Mesenchymal stem cell (in vitro differentiated cells and primary cell): ENCODE measurements at regions not wholly inside any gene's neighbourhood (a gene's known extent, or its start where the extent isn't known, plus 50 kb on each side); places are given as distances from the start of the nearest gene placed in this dataset.

Source experiments
- DNase-seq: peaks from one replicate; pipeline ENCODE4 v3.0.0-alpha.2; 2013
- H2AFZ ChIP-seq: one replicate; pipeline ENCODE4 v1.6.1; 2013; ENCODE audit warnings: low read depth, mild to moderate bottlenecking, control low read depth, inconsistent platforms, low read length, moderate library complexity
- H2AK5ac ChIP-seq: 2 replicates; pipeline ENCODE4 v1.6.1; 2013; ENCODE audit warnings: low read length, moderate library complexity, mild to moderate bottlenecking, inconsistent platforms; ENCODE audit not compliant: severe bottlenecking
- H2BK120ac ChIP-seq: one replicate; pipeline ENCODE4 v1.6.1; 2013; ENCODE audit warnings: low read depth, mild to moderate bottlenecking, inconsistent platforms, low read length, moderate library complexity
- H2BK12ac ChIP-seq, 2 experiments: one replicate each; pipeline ENCODE4 v1.6.1; 2013; ENCODE audit warnings: inconsistent platforms in 2 of 2, low read length in 2 of 2, mild to moderate bottlenecking in 2 of 2, moderate library complexity in 2 of 2, control low read depth in 1 of 2
- H2BK15ac ChIP-seq: one replicate; pipeline ENCODE4 v1.6.1; 2013; ENCODE audit warnings: mild to moderate bottlenecking, low read depth, inconsistent platforms; ENCODE audit not compliant: poor library complexity, severe bottlenecking
- H2BK5ac ChIP-seq: 2 replicates; pipeline ENCODE4 v1.6.1; 2013; ENCODE audit warnings: low read depth, mild to moderate bottlenecking, low read length, control low read depth, inconsistent platforms; ENCODE audit not compliant: poor library complexity, severe bottlenecking
- H3K14ac ChIP-seq, 2 experiments: one replicate each; pipeline ENCODE4 v1.6.1; 2013; ENCODE audit warnings: inconsistent platforms in 2 of 2, low read length in 2 of 2, control low read depth in 1 of 2, mild to moderate bottlenecking in 1 of 2, moderate library complexity in 1 of 2
- H3K18ac ChIP-seq, 2 experiments: one replicate each; pipeline ENCODE4 v1.6.1; 2013; ENCODE audit warnings: inconsistent platforms in 2 of 2, low read length in 2 of 2, control low read depth in 1 of 2, low read depth in 1 of 2, mild to moderate bottlenecking in 1 of 2
- H3K23ac ChIP-seq, 2 experiments: one replicate each; pipeline ENCODE4 v1.6.1; 2013; ENCODE audit warnings: inconsistent platforms in 2 of 2, low read length in 2 of 2, mild to moderate bottlenecking in 2 of 2, moderate library complexity in 2 of 2, control low read depth in 1 of 2
- H3K27ac ChIP-seq: 2 replicates; pipeline ENCODE4 v1.5.1; 2013; ENCODE audit warnings: mild to moderate bottlenecking, moderate library complexity, low read length, control low read depth, inconsistent platforms; ENCODE audit not compliant: poor library complexity, severe bottlenecking
- H3K27me3 ChIP-seq, 2 experiments: 2 replicates each; pipeline versions ENCODE4 v1.6.1 to v1.7.0; 2013; ENCODE audit warnings: low read length in 2 of 2, mild to moderate bottlenecking in 2 of 2, moderate library complexity in 2 of 2, control low read depth in 1 of 2, inconsistent platforms in 1 of 2; ENCODE audit not compliant: control insufficient read depth in 1 of 2, insufficient read depth in 1 of 2
- H3K36me3 ChIP-seq, 2 experiments: 2 replicates each; pipeline versions ENCODE4 v1.6.1 to v1.7.0; 2013; ENCODE audit warnings: low read length in 2 of 2, control low read depth in 1 of 2, inconsistent platforms in 1 of 2, low read depth in 1 of 2, mild to moderate bottlenecking in 1 of 2; ENCODE audit not compliant: insufficient read depth in 2 of 2, control insufficient read depth in 1 of 2
- H3K4ac ChIP-seq, 2 experiments: one replicate each; pipeline ENCODE4 v1.6.1; 2013; ENCODE audit warnings: inconsistent platforms in 2 of 2, low read length in 2 of 2, mild to moderate bottlenecking in 2 of 2, moderate library complexity in 2 of 2, control low read depth in 1 of 2, low read depth in 1 of 2
- H3K4me1 ChIP-seq: 2 replicates; pipeline ENCODE4 v1.6.1; 2013; ENCODE audit warnings: low read depth, low read length, control low read depth; ENCODE audit not compliant: control insufficient read depth, insufficient read depth
- H3K4me2 ChIP-seq: 2 replicates; pipeline ENCODE4 v1.6.1; 2013; ENCODE audit warnings: low read length, mild to moderate bottlenecking, inconsistent platforms; ENCODE audit not compliant: poor library complexity, severe bottlenecking
- H3K4me3 ChIP-seq, 2 experiments: 2 replicates each; pipeline versions ENCODE4 v1.5.1 to v1.7.0; 2013; ENCODE audit warnings: low read length in 2 of 2, mild to moderate bottlenecking in 2 of 2, control low read depth in 1 of 2, low read depth in 1 of 2; ENCODE audit not compliant: insufficient read depth in 1 of 2
- H3K79me1 ChIP-seq: replicated peaks from 2 replicates; pipeline ENCODE4 v1.6.1; 2013; ENCODE audit warnings: mild to moderate bottlenecking, control low read depth, low read length, inconsistent platforms; ENCODE audit not compliant: poor library complexity, severe bottlenecking
- H3K9ac ChIP-seq: 2 replicates; pipeline ENCODE4 v1.7.0; 2013; ENCODE audit warnings: mild to moderate bottlenecking, low read length, moderate library complexity
- H3K9me3 ChIP-seq: 2 replicates; pipeline ENCODE4 v1.7.0; 2013; ENCODE audit warnings: mild to moderate bottlenecking, low read length; ENCODE audit not compliant: control insufficient read depth
- H4K8ac ChIP-seq: one replicate; pipeline ENCODE4 v1.6.1; 2013; ENCODE audit warnings: inconsistent platforms, mild to moderate bottlenecking, low read length, moderate library complexity
- H4K91ac ChIP-seq: one replicate; pipeline ENCODE4 v1.6.1; 2013; ENCODE audit warnings: mild to moderate bottlenecking, low read length, inconsistent platforms
- WGBS: methylation state at CpG from one replicate; pipeline ENCODE4 v1.1.7; 2013; ENCODE audit warnings: mixed read lengths; 5-methylcytosine and 5-hydroxymethylcytosine counted together

DNA sequence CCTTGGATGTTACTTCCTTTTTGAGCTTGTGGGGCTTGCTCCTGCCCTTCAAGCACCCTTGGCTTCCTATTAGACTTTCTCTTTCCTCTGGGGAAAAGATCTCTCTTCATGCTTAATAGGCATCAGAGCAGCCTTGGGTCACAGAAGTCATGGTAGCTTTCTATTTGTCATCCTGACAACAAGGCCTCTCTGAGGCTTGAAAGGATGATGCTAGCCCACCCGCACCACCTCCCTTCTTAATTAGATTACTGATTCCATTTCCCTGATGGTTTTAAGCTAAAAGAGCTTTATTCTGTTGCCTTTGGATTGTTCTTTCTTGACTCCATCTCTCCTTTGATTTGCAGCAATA, 435.5 kb upstream of the TPM1 start:
- peak overlapping the region; percentile 20 for H2BK5ac ChIP-seq
- H3K27ac ChIP-seq = peak overlapping the region; percentile 76
- H2AFZ ChIP-seq = no peak overlapping the region
- WGBS = no CpG with 5 or more reads among the region's 1 CpG
- no peak for DNase-seq
- peak overlapping the region; percentile 13 for H2BK15ac ChIP-seq
- no peak overlapping the region for H3K14ac ChIP-seq
- H3K4ac ChIP-seq = peak overlapping the region; percentile 9 to 29
- peaks cover 21% of the 10 kb centered on the region for H3K4me1 ChIP-seq
- peaks cover 19% of the 10 kb centered on the region for H3K79me1 ChIP-seq
- peak overlapping the region; percentile 10 for H4K8ac ChIP-seq
- peak overlapping the region in 1 of 2 experiments; percentile 26 for H3K4me3 ChIP-seq
- H2AK5ac ChIP-seq = peak overlapping the region; percentile 98
- no peaks in the 10 kb centered on the region for H3K9me3 ChIP-seq
- peak overlapping the region; percentile 65 for H4K91ac ChIP-seq
- no peak overlapping the region for H3K23ac ChIP-seq
- no peak overlapping the region for H3K9ac ChIP-seq
- H3K4me2 ChIP-seq = no peak overlapping the region
- peak overlapping the region; percentile 78 to 99 for H2BK12ac ChIP-seq
- peak overlapping the region; percentile 86 for H2BK120ac ChIP-seq
- H3K36me3 ChIP-seq = peaks cover 0 to 3% of the 10 kb centered on the region in 2 experiments
- H3K27me3 ChIP-seq = no peaks in the 10 kb centered on the region
- H3K18ac ChIP-seq = peak overlapping the region; percentile 15 to 93

DNA sequence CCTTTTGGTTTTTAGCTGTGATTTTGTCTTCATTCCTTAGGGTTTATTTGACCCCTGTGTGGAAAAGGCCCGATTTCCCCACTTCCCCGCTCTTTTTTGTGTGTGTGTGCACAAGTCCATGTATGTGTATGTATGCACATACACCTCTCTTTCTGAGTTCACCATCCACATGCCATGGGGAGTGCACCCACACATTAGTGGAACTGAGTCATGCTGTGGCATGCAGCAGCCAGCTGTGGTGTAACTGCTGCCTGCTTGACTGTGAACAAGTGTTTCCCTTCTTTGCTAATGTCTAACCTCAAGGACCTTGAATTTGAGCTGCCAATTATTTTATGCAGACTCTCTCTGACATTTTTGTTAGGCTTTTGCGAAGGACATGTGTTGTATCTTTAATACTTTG, 434.9 kb upstream of the TPM1 start:
- no peak overlapping the region for H4K91ac ChIP-seq
- no CpG with 5 or more reads among the region's 3 CpGs for WGBS
- H2BK15ac ChIP-seq = no peak overlapping the region
- no peak overlapping the region for H3K4me2 ChIP-seq
- no peak overlapping the region for H3K9ac ChIP-seq
- H3K36me3 ChIP-seq = peaks cover 0 to 3% of the 10 kb centered on the region in 2 experiments
- H3K4ac ChIP-seq = no peak overlapping the region
- DNase-seq = peak; percentile 71
- H2AK5ac ChIP-seq = peak overlapping the region; percentile 25
- no peak overlapping the region for H3K14ac ChIP-seq
- H3K79me1 ChIP-seq = peaks cover 19% of the 10 kb centered on the region
- no peak overlapping the region for H3K4me3 ChIP-seq
- peak overlapping the region in 1 of 2 experiments; percentile 74 for H2BK12ac ChIP-seq
- no peak overlapping the region for H2BK120ac ChIP-seq
- no peaks in the 10 kb centered on the region for H3K27me3 ChIP-seq
- no peak overlapping the region for H2BK5ac ChIP-seq
- H3K23ac ChIP-seq = no peak overlapping the region
- H3K4me1 ChIP-seq = peaks cover 21% of the 10 kb centered on the region
- H3K27ac ChIP-seq = peak overlapping the region; percentile 76
- H3K18ac ChIP-seq = peak overlapping the region in 1 of 2 experiments; percentile 91
- no peak overlapping the region for H2AFZ ChIP-seq
- no peak overlapping the region for H4K8ac ChIP-seq
- no peaks in the 10 kb centered on the region for H3K9me3 ChIP-seq

DNA sequence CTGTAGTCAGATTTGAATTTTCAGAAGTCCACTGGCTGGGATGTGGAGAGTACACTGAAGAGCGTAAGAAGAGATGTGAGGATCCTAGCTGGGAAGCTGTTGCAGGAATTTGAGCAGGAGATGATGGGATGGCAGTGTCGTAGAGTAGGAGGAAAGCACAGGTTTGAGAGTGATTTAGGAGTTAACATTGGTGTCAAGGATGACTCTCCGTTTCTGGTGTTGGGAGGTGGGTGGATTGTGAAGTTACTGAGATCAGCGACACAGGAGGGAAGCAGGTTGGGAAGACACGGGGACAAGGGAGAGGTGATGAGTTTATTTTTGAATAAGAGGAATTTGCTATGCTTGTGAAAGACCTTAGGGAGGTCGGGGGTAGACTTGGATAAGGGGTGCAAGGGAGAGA, 434.2 kb upstream of the TPM1 start:
- H2BK5ac ChIP-seq = no peak overlapping the region
- no peaks in the 10 kb centered on the region for H3K9me3 ChIP-seq
- H3K79me1 ChIP-seq = peaks cover 21% of the 10 kb centered on the region
- no peak overlapping the region for H3K18ac ChIP-seq
- peak overlapping the region; percentile 96 for H2AK5ac ChIP-seq
- no peak overlapping the region for H3K9ac ChIP-seq
- H2BK120ac ChIP-seq = no peak overlapping the region
- H3K23ac ChIP-seq = no peak overlapping the region
- no peak overlapping the region for H3K4me2 ChIP-seq
- no peaks in the 10 kb centered on the region for H3K27me3 ChIP-seq
- no peak overlapping the region for H4K91ac ChIP-seq
- peaks cover 21% of the 10 kb centered on the region for H3K4me1 ChIP-seq
- peaks cover 0 to 3% of the 10 kb centered on the region in 2 experiments for H3K36me3 ChIP-seq
- no peak overlapping the region for H3K4me3 ChIP-seq
- H4K8ac ChIP-seq = no peak overlapping the region
- peak overlapping the region in 1 of 2 experiments; percentile 51 for H3K14ac ChIP-seq
- H2BK12ac ChIP-seq = no peak overlapping the region
- no peak overlapping the region for H3K27ac ChIP-seq
- peak overlapping the region in 1 of 2 experiments; percentile 26 for H3K4ac ChIP-seq
- no peak overlapping the region for H2AFZ ChIP-seq
- no peak overlapping the region for H2BK15ac ChIP-seq
- 95% methylated on average over 6 of the region's 6 CpGs for WGBS
- no peak for DNase-seq

DNA sequence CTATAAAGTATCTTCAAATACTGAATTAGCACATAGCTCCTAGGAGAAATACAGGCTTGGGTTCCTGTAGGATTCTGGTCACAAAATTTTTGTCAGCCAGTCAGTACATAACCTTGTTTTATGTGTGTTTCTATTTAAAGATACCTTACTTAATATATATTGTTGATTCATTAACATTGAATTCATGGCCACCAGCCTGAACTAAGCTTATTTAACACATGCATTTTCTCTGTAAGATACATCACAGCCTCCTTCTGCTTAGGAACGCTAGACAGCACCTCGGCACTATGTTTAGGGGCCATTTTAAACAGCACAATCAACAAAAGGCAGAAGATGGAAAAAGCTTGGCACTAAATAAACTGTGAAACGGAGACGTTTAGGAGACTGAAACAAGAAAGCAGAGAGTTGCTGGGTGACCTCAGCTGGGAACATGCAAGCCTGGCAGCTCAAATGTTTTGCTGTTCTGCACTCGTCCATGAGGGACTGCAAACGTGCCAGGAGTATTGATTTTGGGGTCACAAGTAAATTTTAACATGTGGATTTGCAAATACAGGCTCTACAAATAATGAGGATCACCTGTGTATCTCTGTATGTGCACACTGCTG, 432.2 kb upstream of the TPM1 start:
- Histone ChIP-seq H3K23ac (no peak overlapping the region), H3K4me2 (no peak overlapping the region), H2BK12ac (no peak overlapping the region), H2BK5ac (no peak overlapping the region), H2AK5ac (peak overlapping the region; percentile 13), H4K8ac (no peak overlapping the region), H3K9me3 (no peaks in the 10 kb centered on the region), H3K14ac (no peak overlapping the region), H3K4me1 (peaks cover 21% of the 10 kb centered on the region), H3K27ac (no peak overlapping the region), H3K4ac (no peak overlapping the region), H3K4me3 (peak overlapping the region in 1 of 2 experiments; percentile 5), H2AFZ (no peak overlapping the region), H3K36me3 (peaks cover 0 to 3% of the 10 kb centered on the region in 2 experiments), H3K18ac (no peak overlapping the region), H4K91ac (no peak overlapping the region), H3K79me1 (peaks cover 22% of the 10 kb centered on the region), H3K27me3 (no peaks in the 10 kb centered on the region), H3K9ac (peak overlapping the region; percentile 48), H2BK120ac (no peak overlapping the region), H2BK15ac (no peak overlapping the region)
- WGBS = 92% methylated on average over 6 of the region's 6 CpGs
- DNase-seq = no peak
